ENCODE measurements at regions not wholly inside any gene's neighbourhood (a gene's known extent, or its start where the extent isn't known, plus 50 kb on each side); places are given as distances from the start of the nearest gene placed in this dataset.

- WGBS (ENCODE audit: extremely low coverage, insufficient read length, low lambda C conversion rate): no CpG with 5 or more reads among the region's 6 CpGs
- no peak overlapping the region for H3K4me2 ChIP-seq (ENCODE audit: insufficient read depth, insufficient read length, low read length)
Measured at GRCh38 chr21:39088031-39088370, 95.2 kb downstream of the PSMG1 start.

More at GRCh38 chr21:39088031-39088370, 95.2 kb downstream of the PSMG1 start:
- Mint-ChIP-seq H3K9me3 (peaks cover 7 to 8% of the 10 kb centered on the region in 2 experiments), H3K4me1 (peaks cover 7 to 8% of the 10 kb centered on the region in 2 experiments), H3K27me3 (ENCODE audit: low read depth) (peaks cover 2% of the 10 kb centered on the region; the same call in 1 of the 2 replicates), H3K27ac (no peak overlapping the region), H3K4me3 (no peak overlapping the region), H3K36me3 (ENCODE audit: insufficient read depth in 1 of 3, low read depth in 3 of 3) (peaks cover 2 to 6% (median 3%) of the 10 kb centered on the region in 3 experiments; a peak in 4 of 7 replicates)
- H2BK15ac ChIP-seq (ENCODE audit: low read depth, low read length): no peak overlapping the region
- no peaks in the 10 kb centered on the region for H3K27me3 ChIP-seq (ENCODE audit: insufficient read depth, low read length)
- H3K9ac ChIP-seq (ENCODE audit: extremely low read depth, insufficient read length, low read length): no peak overlapping the region
- H2BK5ac ChIP-seq (ENCODE audit: insufficient read length, low read length): no peak overlapping the region
- no peak overlapping the region for H3T11ph ChIP-seq (ENCODE audit: low read length)
- no peak overlapping the region for H2AK5ac ChIP-seq (ENCODE audit: insufficient read length, low read length)
- H3K18ac ChIP-seq (ENCODE audit: insufficient read length, low read depth, low read length): no peak overlapping the region
- H4K8ac ChIP-seq (replicated peaks; ENCODE audit: insufficient read length, low read depth, low read length): no peak overlapping the region
- no peaks in the 10 kb centered on the region for H3K79me2 ChIP-seq (ENCODE audit: insufficient read depth, low read length)
- no peak overlapping the region for H2BK20ac ChIP-seq (ENCODE audit: low read depth, low read length, poor library complexity, severe bottlenecking)
- H4K5ac ChIP-seq (ENCODE audit: insufficient read length, low read depth, low read length): no peak overlapping the region
- H2BK12ac ChIP-seq (ENCODE audit: insufficient read length, low read depth, low read length): no peak overlapping the region
- no peak overlapping the region for H3K27ac ChIP-seq (ENCODE audit: insufficient read length, low read depth, low read length)
- no peaks in the 10 kb centered on the region for H3K79me1 ChIP-seq (ENCODE audit: insufficient read depth, low read depth, low read length, poor library complexity, severe bottlenecking)
- no peaks in the 10 kb centered on the region for H3K9me3 ChIP-seq (ENCODE audit: control insufficient read depth, low read depth, low read length)
- TF ChIP-seq CTCF (conservative IDR thresholded peaks at IDR 0.05): no peak
- H3K23me2 ChIP-seq (ENCODE audit: insufficient read length, low read depth, low read length, poor library complexity, severe bottlenecking): no peaks in the 10 kb centered on the region
- no peak overlapping the region for H2BK120ac ChIP-seq (ENCODE audit: low read depth, low read length, poor library complexity, severe bottlenecking)
- peaks cover 1% of the 10 kb centered on the region; the same call in 1 of the 2 replicates for H3K4me1 ChIP-seq (ENCODE audit: insufficient read depth, low read length)
- no peak overlapping the region for H2AFZ ChIP-seq (ENCODE audit: low read length)
- no peak overlapping the region for H3K4ac ChIP-seq (ENCODE audit: low read depth, low read length)
- DNase-seq: no peak
- H4K20me1 ChIP-seq (ENCODE audit: control insufficient read depth, insufficient read depth, insufficient read length): no peaks in the 10 kb centered on the region
- H3K56ac ChIP-seq (ENCODE audit: insufficient read length, low read depth, low read length): no peak overlapping the region
- H3K23ac ChIP-seq (ENCODE audit: insufficient read length, low read depth, low read length): no peak overlapping the region
- H4K91ac ChIP-seq (ENCODE audit: insufficient read length, low read depth, low read length): no peak overlapping the region
- no peak overlapping the region for H3K14ac ChIP-seq (ENCODE audit: insufficient read depth, low read length)
